ENCODE measurements at regions not wholly inside any gene's neighbourhood (a gene's known extent, or its start where the extent isn't known, plus 50 kb on each side); places are given as distances from the start of the nearest gene placed in this dataset.
"Not testable (repeated sequence)": the region's sequence is repeated elsewhere in the genome, so short reads cannot be mapped to it uniquely, and the experiment has no call there.

DNA sequence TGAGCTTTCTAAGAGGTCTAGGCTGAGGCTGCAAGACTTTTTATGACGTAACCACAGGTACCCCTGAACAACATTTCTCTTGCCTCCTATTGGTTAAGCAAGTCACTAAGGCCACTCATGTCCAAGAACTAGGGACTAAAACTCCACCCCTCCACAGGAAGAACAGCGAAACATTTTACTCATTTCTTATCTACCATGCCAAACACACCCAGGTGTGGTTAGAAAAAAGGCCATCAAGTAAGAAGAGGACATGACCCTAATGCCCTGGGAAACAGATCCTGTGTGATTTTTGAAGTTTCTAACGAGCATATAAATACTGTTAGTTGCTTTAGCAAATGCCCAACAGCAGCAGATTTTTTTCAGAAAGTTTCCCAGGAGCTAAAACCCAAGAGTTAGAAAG, 282.4 kb upstream of the DYNLRB2 start:
- DNase-seq (ENCODE audit: low spot score), result no peak

DNA sequence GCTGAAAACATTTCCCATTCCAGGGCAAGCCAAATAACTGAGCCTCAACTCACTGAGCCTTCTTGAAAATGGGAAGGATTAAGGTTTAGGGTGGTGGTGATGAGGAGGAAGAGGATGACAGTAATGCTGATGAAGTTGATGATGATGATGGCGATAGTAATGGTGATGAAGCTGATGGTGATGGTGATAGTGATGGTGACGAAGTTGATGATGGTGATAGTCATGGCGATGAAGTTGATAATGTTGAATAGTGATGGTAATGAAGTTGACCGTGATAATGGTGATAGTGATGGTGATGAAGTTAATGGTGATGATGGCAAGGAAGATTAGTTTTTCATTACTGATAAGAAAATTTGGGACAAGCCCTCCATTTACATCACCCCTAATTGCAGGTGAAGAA, 285.8 kb upstream of the DYNLRB2 start:
- DNase-seq (ENCODE audit: low spot score), result no peak

DNA sequence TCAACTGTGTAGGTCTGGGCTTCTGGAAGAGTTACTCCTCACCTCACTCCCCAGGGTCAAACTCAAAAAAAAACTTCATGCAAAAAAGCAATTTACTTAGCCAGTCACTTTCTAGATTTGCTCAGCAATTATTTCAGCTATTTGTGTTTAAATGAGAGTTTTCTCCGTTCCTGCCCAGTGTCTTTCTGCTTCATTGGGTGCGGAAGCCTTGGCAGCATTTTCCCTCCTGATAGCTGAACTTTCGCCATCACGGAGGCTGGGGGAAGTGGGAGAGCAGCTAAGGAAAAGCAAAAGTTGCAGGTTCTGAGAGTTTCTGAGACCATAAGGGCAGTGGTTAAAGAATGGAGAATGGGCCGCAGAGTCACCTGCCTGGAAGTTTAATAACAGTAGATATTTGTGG, 287.1 kb upstream of the DYNLRB2 start:
- no peak for DNase-seq (ENCODE audit: low spot score)

DNA sequence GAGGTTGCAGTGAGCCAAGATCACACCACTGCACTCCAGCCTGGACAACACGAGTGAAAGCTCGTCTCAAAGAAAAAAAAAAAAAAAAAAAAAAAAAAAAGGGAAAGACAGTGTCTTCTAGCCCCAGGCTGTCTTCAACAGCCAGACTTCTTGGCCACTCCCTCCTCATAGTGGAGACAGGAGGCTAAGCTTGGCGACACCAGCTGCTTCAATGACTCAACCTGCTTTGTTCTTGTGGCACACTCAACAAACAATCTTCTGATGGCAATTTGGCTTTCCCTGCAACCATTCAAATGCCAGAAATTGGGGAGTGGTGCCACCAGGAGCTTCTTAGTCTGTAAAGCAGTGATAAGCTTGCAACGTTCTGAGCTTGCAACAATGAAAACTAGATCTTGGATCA, 290.4 kb upstream of the DYNLRB2 start:
- DNase-seq (ENCODE audit: low spot score), result no peak

DNA sequence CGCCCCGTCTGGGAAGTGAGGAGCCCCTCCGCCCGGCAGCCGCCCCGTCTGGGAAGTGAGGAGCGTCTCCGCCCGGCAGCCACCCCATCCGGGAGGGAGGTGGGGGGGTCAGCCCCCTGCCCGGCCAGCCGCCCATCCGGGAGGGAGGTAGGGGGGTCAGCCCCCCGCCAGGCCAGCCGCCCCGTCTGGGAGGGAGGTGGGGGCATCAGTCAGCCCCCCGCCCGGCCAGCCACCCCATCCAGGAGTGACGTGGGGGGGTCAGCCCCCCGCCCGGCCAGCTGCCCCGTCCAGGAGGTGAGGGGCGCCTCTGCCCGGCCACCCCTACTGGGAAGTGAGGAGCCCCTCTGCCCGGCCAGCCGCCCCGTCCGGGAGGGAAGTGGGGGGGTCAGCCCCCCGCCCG, 297.5 kb upstream of the DYNLRB2 start:
- DNase-seq (ENCODE audit: low spot score), result not testable (repeated sequence)

DNA sequence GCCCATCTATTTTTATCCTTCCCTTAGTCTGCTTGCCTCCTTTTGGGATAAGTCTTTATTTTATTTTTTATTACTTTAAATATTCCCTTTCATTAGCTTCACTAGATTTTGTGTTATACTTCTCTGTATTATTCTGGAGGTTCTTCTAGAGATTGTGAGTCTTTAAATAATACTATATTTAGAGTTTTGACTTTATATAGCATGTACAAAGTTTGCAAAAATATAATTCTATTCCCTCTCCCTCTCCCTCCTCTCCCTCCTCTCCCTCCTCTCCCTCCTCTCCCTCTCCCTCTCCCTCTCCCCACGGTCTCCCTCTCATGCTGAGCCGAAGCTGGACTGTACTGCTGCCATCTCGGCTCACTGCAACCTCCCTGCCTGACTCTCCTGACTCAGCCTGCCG, 298.5 kb upstream of the DYNLRB2 start:
- DNase-seq (ENCODE audit: low spot score), result not testable (repeated sequence)

DNA sequence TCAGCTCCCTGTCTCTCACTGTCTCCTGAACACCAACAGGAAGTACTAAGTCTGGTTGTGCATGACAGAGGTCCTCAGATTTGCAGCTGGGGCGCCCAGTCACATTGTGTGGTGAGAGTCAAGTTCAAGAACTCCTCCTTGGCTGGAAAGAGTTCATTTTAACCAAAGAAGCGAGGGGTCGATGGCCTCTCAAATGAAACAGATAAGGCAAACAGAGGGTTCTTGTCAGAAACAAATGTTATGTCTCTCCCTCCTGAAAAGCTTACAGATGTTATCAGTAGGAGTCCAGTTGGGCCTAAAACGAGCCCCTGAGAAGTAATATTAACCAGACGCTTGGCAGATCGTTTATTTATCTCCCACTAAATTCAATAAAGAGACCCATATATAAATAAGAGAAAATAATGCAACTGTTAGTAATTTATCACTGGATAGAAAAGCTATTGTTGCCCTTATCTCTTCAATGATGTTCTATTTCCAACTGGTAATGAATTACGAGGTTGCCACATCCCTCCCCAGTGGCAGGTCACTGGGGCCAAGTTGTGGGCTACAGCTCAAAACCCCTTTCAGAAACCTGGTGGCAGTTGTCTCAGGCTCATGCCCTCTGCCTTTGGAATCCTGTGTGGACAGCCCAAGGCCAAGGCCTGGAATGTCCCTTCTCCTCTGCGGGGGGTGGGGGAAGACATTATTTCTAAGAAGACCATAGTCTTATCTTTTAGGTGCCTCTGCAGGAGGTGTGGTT, 307.5 kb upstream of the DYNLRB2 start:
- no peak for DNase-seq (ENCODE audit: low spot score)

DNA sequence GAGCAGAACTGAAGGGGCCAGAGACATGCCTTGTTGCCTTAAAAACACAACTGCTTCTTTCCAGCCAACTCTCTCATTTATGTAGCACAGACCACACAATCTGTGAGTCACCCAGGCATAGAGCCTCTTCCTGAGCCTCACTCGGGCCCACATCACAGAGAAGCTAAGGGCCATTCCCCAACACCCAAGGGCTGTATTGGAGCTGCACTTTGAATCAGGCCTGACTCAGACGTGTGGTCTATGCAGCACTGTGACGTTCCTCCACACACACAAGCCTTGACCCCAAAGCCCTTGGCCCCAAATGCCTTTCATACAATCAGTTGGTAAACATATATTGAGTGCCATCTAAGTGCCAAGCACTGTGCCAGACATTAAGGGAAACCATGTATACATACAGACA, 308.9 kb upstream of the DYNLRB2 start:
- peak; percentile 88 for DNase-seq (ENCODE audit: low spot score)

DNA sequence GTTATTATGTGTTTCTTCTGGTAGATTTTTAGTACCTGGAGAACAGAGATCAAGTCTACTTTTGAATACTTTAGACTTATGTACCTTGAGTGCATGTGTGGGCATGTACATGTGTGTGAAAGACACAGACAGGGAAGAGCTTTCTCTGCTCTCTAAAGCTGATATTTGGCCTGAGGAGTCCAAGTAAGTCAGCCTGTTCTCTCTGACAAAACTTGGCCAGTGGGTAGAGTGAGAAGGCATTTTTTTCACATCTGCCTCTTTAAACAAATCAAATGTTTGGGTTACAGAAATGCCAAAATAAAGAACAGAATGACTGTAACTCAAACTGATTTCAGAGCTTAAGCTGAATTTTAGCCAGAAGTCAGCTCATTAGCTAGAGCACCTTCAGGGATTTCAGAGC, 309.7 kb upstream of the DYNLRB2 start:
- peak; percentile 44 for DNase-seq (ENCODE audit: low spot score)

DNA sequence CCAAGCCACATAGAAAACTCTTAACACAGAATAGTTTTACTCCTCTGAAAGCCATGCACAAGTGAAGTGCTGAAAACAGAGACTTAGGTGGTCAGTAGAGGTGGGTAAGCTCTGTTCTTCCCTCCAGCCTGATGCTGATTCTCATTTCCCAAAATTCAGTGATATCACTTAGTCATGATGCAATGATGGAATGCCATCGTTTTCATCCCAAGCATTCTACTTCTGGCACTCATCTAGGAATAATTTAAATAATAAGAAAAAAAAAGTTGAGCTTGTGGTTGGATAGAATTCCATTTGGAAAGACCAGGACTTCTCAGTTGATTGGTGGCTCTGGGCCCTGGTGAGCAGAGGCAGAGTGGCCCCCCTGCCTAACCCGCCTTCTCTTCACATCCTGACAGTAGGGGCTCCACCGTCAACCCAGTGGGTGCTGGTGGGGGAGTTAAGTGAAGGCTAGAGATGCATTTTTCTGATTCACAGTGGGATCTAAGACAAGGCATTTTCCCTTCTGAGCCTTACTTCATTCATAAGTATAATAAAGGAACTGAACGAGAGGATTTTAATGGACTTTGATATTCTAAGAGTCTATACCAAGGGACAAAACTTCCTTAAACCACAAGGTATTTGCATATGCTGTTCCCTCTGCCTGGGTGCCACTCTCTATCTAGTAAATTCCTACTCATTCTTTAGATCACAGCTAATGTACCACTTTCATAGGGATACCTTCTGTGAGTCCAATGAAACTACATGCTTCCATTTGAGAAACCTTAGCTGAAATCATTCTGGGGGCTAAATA, 310.3 kb upstream of the DYNLRB2 start:
- peak; percentile 4 for DNase-seq (ENCODE audit: low spot score)

DNA sequence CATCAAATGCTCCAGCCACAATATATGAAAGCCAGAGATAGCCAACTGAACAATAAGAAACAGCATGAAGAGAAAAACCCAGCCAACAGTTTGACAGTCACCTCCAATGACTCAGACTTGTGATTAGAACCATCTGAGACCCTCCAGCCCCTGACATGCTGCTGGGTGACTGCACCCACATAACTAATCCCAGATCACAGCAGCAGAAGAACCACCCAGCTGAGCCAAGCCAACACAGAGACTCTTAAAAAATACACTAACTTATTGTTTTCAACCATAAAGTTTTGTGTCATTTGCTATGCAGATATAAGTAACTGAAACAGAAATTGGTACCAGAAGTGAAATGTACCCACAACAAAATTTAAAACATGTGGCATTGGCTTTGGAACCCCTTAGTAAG, 314.3 kb upstream of the DYNLRB2 start:
- no peak for DNase-seq (ENCODE audit: low spot score)

DNA sequence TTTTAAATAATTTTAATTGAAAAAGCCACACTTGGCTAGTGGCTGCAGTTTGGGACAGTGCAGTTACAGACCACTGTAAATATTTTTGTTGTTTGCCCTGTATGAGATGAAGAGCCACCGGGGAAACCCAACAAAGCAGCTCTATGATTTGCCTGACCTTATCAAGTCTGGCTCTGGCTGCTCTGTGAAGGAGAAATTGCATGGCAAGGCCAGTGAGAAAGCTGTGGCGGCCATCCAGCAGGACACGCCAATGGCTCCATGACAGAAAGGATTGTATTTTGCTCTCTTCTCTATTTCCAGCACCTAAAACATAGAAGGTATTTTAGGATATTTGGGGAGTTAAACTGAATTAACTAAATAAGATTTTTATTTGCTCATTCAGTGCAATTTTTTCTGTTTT, 330.0 kb upstream of the DYNLRB2 start:
- DNase-seq (ENCODE audit: low spot score), result no peak

DNA sequence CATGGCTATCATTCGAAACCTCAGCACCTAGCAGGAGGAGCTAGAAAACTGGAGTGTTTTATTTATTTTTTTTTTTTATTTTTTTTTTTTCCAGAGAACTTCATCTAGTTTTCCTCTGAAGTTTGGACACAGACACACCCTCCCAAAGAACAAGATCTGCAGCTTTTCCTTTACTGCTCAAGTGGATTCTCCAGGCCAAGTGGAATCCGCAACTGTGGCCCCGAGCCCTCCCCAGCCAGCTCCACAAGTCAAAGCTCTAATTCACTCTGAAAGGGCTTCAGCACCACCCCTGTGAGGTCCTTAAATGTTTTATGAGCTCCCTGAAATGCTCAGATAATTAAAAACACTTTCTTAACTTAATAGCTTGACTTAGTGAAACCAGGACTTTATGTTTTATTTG, 332.1 kb upstream of the DYNLRB2 start:
- no peak for DNase-seq (ENCODE audit: low spot score)

DNA sequence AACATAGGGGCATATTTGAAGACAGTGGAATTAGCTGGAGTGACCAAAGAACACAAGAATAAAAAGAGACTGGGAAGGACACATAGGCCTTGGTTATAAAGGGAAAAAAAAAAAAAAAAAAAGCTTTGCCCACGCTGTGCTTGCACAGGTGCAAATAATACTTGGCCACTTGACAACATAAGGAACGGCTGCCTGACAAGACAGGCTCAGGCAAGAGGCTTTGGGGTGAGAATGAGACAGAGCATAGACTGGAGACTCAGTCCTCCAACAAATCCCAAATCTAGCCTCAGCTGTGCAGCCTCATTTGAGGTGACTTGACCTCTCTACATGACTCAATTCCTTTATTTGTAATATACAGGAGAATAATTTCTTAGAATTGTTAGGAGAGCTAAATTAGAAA, 332.8 kb upstream of the DYNLRB2 start:
- no peak for DNase-seq (ENCODE audit: low spot score)

DNA sequence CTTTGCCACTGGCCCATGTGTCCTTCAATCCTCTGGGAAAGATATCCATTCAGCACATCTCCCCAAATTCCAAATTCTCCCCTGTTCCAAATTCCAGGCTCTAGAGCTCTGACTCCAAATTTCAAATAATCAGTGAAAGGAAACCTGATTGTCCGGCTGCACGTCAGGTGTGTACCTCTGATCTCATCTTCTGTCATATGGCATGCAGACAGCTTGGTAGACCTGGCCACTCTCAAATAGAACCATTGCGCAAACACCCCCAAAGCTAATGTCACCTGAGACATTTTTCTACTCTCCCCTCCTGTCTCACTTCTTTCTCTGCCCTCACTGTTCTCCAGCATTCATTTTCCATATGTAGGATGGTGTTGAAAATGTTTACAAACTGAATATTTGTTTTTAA, 337.0 kb upstream of the DYNLRB2 start:
- DNase-seq (ENCODE audit: low spot score), result no peak

DNA sequence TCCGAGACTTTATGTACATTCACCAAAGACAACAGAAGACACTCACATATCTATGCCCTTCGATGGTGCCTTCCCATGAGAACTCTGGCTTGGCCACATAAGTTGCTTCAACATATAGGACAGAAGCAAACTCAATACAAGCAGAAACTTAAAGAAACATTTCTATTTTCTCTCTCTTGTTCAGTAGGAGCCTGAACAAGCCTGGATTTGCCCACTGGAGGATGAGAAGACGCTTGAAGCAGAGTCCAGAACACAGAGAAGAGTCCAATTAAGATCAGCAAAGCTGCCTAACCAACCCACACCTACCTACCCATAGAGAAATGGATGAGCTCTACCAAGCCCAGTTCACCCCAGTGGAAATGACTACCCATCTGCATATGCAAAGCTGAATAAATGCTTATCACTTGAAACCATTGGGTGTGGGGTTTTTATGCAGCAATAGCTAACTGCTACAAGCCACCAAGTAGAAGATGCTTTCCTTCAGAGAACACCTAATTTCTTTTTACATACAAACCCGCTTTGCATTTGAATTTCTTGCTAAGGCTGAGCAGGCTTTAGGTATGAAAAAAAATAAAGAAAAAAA, 337.9 kb upstream of the DYNLRB2 start:
- no peak for DNase-seq (ENCODE audit: low spot score)

DNA sequence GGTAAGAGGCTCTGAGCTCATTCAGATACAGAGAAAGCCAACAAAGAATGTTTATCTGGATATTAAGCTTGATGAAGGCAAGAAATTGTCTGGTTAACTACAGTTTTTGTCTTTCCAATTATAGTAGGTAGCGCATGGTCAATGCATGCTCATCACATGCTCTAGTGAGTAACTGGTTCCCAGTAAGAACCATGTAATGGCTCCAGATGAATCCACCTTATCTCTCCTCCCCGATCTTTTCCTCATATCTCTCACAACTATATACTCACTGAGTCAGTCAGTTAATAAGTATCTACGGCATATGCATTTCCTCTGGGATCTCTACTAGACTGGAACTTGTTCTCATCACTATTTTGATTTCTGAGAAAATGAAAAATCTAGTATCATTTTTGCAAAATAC, 340.7 kb upstream of the DYNLRB2 start:
- no peak for DNase-seq (ENCODE audit: low spot score)

DNA sequence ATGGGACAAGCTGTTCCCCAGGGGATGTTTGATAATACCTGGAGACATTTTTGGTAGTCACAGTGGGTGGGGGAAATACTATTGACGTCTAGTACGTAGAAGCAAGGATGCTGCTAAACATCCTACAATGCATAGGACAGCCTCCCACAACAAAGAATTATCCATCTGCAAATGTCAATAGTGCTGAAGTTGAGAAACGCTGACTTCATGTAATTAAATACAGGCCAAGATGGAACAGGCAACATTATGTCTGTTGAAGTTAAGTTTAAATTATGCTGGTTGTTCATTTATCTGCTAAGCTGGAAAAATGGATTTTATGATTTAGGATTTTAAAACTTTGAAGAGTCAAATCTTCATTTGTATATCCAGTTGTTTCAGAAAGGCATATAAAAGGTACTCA, 341.2 kb upstream of the DYNLRB2 start:
- DNase-seq (ENCODE audit: low spot score), result no peak

DNA sequence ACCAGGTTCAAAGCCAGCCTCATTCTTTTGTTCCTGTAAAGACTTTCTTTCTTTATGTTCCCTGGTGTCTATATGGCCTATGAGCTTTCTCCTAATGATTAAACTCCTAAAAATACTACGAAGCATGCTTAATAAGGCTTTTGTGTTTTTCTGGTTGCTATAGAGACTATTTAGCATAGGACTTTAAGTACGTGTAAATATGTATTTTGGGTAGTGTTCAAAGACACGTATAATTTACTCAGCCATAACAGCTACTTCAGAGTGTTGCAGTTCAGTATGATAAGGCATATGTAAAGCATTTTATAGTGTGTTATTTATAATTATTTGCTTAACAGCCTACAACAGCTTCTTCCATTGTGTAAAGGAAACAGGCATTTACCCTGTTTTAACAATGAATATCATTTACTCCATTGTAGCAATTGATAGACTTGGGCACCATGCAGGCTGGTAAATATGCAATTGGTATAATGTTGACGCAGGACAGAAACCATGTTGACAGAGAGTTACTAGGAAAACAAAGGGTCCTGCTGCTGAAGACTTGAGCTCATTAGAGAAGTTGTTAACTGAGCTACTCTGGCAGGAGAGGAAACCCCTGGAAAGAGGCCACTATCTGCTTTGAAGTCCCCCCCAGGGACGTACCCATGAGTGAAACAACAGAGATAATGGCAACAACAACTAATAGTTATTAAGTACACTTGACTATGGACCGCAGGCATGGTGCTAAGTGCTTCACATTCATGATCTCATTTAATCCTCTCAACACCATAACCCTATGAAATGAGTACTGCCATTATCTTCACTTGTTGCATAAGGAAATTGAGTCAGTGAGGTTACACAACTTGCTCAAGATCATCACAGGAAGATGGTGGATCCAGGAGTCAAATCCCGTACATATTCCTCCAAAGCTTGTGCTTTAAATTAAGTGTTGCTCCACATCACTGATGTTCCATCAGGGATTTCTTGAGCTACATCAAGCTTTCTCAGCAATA, 342.2 kb upstream of the DYNLRB2 start:
- DNase-seq (ENCODE audit: low spot score), result no peak

DNA sequence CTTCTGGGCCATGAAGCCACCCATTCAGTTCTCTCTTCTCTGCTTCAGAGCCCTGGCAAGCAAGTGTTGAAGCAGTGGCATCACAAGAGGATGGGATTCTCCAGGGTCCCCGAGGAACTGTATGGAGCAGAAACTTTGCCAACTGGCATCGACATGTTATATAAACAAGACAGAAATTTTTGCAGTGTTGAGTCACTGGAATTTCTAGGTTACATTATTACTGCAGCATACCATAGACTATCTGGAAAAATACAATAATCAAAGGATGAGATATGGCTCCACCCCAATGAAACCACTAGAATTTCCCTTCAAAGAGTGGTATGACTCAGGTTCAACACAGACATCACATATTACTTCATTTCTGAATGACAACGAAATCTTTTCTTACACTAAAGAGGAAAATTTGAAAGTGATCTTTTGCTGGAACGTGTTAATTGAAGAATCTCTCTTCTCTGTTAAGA, 343.0 kb upstream of the DYNLRB2 start:
- peak; percentile 86 for DNase-seq (ENCODE audit: low spot score)

DNA sequence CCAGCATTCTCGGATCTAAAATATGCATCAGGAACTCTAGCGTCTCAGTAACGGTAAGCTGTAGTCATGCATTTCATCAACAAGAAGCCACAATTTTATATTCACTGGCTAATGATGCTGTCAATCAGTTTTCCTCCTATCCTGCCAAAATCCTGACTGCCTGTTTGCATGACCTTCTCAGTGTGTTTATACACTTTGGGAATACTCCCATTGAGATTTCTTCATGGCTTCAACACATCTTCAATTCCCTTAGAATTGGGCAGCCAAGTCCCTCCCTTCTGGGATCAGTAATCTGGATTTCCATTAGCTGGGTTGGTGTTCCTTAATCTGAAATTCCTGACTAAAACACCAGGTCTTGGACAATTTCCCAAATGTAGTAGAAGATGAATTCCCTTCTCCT, 348.9 kb upstream of the DYNLRB2 start:
- DNase-seq (ENCODE audit: low spot score), result no peak
